GM21423 (cell line): ENCODE measurements at regions not wholly inside any gene's neighbourhood (a gene's known extent, or its start where the extent isn't known, plus 50 kb on each side); places are given as distances from the start of the nearest gene placed in this dataset.

Experiments
- ATAC-seq: cut with Tn5 transposase; IDR thresholded peaks from one replicate; pipeline ENCODE4 v1.9.1; 2021; ENCODE audit warnings: mild to moderate bottlenecking, moderate library complexity; ENCODE audit not compliant: unreplicated experiment

DNA sequence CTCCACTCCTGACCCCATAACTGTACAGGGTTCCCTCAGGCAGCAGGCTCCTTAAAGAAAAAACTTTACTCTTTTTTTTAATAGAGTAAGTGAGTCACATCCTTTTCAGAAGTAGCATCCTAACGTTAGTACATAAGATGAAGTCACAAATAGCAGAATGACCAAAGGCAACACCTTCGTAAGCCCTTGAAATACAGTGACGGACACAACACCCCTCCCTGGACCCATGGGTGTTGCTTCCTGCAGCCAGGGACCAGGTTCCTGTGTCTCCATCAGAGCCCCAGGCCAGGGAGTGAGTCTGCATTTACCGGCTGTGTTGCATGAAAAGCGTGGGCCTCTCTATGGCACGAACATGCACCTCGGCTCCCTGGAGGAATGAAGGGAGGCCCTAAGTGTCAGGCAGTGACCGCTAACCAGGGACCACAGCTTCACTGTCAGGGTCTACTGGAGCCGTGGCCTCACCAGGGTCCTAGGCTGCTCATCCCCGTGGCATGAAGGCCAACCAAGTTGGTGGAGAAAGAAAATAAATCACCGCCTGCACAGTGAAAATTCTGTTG is 340.0 kb upstream of the SFSWAP start:
- no peak for ATAC-seq

DNA sequence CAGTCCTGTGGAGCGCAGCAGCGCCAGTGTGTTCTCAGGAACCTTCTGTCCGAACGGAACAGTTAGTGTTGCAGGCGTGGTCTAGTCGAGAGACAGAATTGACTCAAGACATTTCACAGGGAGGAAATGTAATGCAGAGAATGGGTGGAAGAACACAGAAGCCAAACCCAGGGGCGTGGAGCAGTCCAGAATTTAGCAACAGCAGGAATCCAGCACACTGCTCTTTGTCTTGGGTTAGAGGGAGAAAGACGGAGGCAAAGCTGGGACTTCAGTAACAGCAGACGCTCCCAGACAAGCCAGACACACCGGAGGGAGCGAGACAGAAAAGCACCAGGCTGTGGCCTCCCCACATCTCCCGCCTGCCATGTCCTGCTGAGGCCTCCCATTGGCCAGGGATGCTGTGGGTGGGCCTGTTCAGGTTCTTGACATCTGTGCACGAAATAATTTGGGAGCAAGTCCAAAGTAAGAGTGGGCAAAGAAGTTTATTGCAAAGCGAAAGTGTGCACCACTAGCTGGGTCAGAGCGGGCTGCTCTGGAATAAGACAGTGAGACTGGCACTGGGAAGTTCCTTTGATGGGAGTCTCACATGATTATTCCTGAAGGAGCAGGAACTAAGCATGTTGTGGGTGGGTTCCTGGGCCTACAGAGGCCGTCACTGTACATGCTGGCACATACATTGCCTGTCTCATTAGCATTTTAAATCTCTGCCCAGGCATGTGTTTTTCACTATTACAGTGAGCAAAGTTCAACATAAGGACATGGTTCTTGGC is 339.3 kb upstream of the SFSWAP start:
- no peak for ATAC-seq

DNA sequence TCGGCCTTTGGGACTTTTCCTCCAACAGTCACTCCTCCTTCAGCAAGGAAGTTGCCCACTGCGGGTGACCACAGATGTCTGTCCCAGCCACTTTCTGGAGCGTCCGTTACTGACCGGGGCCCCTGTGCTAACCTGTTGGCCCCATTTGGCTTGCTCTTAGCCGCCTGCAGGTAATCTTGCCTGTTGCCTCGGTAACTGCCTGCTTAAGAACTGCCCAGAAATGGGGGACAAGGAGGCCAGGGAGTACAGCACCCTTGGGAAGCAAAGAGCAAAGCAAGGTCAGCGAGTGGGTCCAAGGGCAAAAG is 338.8 kb upstream of the SFSWAP start:
- ATAC-seq: no peak

GRCh38 chr12:131372706-131373195 is 338.1 kb upstream of the SFSWAP start:
- ATAC-seq: no peak

DNA sequence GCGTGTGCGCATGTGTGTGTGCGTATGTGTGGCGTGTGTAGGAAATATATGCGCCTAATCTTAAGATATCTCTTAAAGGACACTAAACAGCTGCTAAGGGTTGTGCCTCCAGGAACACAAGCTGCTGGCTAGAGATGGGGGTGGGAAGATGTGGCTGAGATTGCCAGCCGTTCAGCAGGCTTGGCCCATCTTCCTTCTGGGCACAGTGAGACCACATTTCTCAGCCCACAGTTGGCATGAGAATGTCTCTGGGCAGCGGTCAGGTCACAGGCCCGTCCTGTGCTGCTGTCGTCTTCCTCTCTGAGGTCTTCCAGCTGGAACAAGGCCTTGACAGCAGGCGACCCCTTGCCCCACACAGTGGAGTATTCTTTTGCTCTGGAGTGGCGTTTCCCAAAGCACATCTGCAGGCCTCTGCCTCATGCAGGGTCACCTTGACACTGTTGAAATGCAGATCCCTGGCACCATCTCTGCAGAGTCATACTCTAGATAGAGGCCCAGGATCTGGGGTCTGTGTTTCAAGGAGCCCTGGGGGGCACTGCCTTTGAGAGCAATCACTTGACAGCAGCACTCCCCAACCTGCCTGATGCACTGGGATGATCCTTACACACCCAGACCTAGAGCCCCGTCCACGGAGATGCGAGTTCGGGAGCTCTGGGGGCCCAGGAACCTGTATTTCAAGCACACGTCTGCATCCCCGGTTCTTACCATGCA is 335.5 kb upstream of the SFSWAP start:
- no peak for ATAC-seq

DNA sequence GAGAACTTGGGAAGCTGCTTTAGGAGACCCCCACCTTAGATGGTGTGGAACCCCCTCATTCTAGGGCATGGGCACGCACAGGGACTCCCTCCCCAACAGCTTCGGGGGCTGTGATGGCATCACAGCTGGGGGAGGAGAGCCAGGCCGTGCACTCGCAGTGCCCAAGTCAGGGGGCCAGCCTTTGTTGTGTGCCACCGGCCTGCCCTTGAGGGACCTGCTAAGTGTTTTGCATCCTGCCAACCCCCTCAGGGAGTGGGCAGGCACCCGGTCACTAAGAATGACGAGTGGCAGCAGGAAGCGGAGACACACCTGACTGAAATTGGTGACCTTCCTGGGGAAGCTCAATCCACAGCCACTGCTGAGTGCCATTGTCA is 334.9 kb upstream of the SFSWAP start:
- no peak for ATAC-seq

- no peak for ATAC-seq
These were observed 332.6 kb upstream of the SFSWAP start for GRCh38 chr12:131378176-131378842.

- ATAC-seq: no peak
These were observed 331.8 kb upstream of the SFSWAP start for GRCh38 chr12:131378861-131379665.

GRCh38 chr12:131379738-131380137 is 331.2 kb upstream of the SFSWAP start:
- ATAC-seq: no peak

GRCh38 chr12:131380220-131380964 is 330.5 kb upstream of the SFSWAP start:
- ATAC-seq: no peak

GRCh38 chr12:131380965-131381705 is 329.8 kb upstream of the SFSWAP start:
- no peak for ATAC-seq

- no peak for ATAC-seq
These were observed 329.0 kb upstream of the SFSWAP start for GRCh38 chr12:131381716-131382430.

DNA sequence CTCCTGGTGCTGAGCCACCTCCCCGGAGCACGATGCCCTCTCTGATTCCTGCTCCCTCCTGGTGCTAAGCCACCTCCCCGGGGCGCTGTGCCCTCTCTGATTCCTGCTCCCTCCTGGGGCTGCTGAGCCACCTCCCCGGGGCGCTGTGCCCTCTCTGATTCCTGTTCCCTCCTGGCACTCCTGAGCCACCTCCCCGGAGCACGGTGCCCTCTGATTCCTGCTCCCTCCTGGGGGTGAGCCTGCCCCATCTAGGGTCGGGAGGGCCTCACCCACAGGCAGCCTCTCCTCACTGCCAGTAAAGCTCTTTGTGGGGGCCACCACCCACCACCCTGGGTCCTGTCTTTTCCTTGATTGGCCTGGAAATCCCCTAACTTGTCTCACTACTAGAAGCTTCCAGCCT is 327.6 kb upstream of the SFSWAP start:
- no peak for ATAC-seq

DNA sequence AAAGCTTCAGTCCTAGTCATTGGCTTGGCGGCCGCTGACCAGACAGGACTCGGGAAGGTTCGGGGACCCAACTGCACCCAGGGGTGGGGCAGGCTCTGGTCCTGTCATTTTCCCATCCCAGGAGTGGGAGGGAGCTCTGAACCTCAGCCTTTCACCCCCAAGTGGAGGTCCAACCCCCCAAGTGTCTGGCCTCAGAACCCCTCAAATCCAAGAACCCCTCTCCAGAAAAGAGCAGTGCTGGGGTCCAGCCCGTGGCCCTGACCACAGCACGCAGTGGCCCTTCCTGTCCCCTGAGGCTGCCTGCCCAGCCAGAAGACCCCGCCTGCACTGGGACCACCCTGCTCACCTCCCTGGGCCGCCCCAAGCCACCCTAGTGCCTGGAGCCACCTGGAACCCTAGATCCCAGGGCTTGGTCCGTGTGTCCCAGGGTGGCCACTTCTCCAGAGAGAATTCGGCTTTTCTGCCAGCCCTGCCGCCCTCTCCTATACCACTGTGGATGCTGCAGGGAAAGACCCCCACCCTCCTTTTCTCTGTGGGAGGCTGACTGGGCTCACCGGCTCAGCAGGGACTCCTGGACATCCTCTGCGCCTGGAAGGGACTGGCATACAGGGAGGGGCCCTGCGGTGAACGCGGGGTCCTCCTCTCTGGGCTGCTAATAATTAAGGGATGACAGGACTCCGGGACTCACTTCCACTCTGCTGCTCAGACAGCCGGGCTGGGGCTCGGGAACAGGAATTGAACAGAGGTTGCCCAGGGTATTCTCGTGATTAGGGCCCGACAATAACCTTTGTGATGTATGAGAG is 326.9 kb upstream of the SFSWAP start:
- no peak for ATAC-seq

GRCh38 chr12:131384544-131384855 is 326.4 kb upstream of the SFSWAP start:
- no peak for ATAC-seq

- ATAC-seq: no peak
These were observed 325.4 kb upstream of the SFSWAP start for GRCh38 chr12:131385313-131386166.

- ATAC-seq: no peak
These were observed 324.7 kb upstream of the SFSWAP start for GRCh38 chr12:131386167-131386521.
